ENCODE measurements at regions not wholly inside any gene's neighbourhood (a gene's known extent, or its start where the extent isn't known, plus 50 kb on each side); places are given as distances from the start of the nearest gene placed in this dataset.
"Not testable (repeated sequence)": the region's sequence is repeated elsewhere in the genome, so short reads cannot be mapped to it uniquely, and the experiment has no call there.

GRCh38 chr20:29296256-29297230 lies 1960.9 kb upstream of the DEFB115 start:
- no peak for DNase-seq

DNA sequence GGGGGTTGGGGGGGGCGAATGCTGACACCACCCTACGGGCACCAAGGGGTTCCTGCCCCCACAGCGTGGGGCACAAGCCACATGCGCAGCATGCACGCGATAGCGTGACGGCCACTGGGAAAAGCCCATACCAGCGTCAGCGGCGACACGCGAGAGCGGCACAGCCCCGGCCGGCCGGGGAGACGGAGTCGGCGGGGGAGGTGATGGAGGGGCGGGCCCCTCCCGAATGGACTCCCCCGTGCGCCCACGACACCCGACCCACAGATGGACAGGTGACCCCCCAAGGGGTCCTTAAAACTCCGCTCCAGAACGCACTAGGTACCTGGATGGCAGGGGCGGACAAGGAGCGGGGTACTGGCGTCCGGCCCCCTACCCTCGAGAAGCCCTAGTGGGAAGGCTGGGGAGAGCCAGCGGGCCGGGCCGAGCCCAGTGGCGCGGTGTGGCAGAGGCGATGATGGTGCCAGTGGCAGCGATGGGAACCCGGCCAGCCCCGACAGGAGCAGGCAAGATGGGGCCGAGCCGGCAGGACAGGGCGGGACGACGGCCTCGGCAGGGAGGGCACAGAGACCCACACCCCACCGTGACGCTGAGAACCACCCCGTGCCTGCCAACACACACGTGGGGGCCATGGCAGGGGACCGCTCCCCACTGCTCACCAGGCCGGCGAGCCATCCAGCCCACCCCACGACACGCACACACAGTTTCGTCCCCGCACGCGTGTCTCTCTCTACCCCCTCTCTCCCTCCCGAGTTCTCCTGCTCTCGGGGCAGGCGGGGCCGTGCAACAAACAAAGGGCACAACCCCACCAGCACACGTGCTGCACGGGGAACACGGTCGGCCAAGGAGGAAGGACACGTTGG lies 1959.8 kb upstream of the DEFB115 start:
- no peak for DNase-seq

DNA sequence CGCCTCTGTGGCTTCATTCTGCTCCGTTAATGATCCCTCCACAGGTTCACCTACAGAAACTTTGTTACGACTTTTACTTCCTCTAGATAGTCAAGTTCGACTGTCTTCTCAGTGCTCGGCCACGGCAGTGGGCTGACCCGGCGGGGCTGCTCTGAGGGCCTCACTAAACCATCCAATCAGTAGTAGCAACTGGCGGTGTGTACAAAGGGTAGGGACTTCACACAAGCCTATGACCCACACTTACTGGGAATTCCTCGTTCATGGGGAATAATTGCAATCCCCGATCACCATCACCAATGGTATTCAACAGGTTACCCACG lies 1959.2 kb upstream of the DEFB115 start:
- no peak for DNase-seq

- DNase-seq = peak in 1 of 2 donors; percentile 1
Observed at GRCh38 chr20:29298759-29299613, 1958.5 kb upstream of the DEFB115 start.

GRCh38 chr20:29299811-29300578 lies 1957.5 kb upstream of the DEFB115 start:
- no peak for DNase-seq

GRCh38 chr20:29300579-29301551 lies 1956.6 kb upstream of the DEFB115 start:
- no peak for DNase-seq

DNA sequence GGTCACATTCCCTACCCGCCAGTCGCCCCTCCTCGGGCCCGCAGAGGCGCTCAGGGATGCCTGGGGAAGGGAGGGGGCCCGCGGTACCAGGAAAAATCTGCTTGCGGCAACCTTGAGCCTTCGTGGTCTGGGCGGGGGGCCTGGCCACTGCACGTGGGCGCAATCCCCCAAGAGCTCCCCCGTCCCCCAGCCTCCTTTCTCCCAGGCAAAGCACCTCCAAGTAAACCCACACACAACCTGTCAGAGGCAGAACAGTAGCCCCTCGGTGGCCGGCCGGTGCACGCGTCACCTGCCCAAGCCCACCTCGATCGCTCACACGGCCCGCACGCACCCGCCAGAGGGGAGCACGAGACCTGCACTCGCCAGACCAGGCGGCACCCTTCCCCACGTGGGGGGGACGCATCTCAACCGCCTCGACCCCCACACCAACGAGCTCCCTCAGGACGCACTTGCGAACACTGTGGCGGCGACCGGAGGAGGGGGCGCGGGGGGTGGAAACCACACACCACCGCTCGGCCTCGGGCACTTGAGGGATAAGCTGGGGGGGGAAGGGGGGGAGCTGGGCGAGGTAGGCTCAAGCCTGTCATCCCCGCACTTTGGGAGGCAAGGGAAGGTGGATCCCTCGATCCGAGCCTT lies 1955.7 kb upstream of the DEFB115 start:
- no peak for DNase-seq

DNA sequence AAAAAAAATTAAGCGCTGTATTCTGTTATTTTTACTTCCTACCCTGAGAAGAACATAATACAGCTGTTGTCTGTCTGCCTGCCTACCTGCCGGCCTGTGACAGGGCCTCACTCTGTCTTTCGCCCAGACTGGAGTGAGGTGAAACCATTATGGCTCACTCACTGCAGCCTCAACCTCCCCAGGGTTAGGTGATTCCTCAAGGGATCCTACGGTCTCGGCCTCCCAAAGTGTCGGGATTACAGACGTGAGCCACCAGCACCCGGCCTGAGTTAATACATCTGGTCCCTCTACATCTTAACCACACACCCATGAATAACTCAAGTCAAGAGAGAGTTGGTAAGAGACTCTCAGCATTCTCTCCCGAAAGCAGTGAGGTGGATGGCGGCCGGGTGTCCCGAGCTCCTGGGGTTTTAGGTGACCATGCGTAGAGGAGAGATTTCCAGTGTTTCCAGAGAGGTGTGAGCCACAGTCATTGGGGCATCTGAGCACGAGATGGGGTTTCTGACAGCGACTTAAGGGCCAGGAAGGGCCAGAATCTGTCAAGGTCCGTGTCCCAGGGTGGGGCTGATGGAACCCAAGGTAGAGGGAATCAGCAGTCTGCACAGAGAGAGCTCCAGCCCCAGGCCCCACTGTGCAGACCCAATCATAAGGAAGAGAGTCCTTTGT lies 1954.4 kb upstream of the DEFB115 start:
- DNase-seq = no peak

DNA sequence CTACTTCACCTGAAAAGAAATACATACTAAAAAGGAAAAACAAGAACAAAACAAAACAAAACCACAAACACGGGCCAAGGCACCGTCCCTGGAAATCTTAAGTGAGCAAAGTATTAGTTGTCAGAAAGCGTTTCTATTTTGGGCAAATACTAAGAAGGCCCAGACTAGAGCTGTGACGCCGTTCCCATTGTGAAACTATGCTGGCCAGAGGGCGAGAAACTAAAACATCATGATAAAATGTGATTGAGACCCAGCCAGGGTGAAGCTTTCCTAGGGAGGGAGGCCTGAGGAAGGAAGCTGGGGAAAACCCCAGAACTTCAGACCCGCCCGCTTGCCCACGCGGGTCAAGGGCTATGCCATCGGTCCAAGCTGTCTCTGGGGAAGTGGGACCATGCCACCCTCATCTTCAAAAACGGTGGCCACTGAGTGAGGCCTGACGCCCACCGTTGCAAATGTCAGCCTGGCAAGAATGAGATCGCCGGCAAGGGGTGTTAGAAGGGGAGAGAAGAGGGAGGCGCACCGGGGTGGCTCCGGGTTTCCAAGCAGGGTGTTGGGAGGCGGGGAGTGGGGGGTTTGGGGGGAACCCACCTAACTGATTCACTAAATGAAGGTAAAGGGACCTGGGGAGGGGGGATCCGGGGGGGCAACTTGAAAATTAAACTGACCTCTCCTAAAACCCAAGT lies 1950.9 kb upstream of the DEFB115 start:
- no peak for DNase-seq

- DNase-seq = not testable (repeated sequence)
Observed at GRCh38 chr20:29307484-29307883, 1950.0 kb upstream of the DEFB115 start.

DNA sequence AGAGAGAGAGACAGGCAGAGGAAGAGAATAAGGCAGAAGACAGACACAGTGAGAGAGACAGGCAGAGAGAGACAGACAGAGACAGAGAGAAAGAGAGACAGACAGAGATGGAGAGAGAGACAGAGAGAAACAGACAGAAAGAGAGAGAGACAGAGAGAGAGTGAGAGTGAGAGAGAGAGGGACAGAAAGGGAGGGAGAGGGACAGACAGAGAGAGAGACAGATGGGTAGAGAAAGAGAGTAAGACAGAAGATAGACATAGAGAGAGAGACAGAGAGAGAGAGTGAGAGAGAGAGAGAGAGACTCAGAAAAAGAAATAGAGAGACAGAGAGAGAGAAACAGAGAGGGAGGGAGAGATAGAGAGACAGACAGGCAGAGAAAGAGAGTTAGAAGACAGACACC lies 1948.5 kb upstream of the DEFB115 start:
- DNase-seq = not testable (repeated sequence)

GRCh38 chr20:29309481-29309880 lies 1948.0 kb upstream of the DEFB115 start:
- DNase-seq = not testable (repeated sequence)

- DNase-seq = not testable (repeated sequence)
Observed at GRCh38 chr20:29311046-29311445, 1946.4 kb upstream of the DEFB115 start.

DNA sequence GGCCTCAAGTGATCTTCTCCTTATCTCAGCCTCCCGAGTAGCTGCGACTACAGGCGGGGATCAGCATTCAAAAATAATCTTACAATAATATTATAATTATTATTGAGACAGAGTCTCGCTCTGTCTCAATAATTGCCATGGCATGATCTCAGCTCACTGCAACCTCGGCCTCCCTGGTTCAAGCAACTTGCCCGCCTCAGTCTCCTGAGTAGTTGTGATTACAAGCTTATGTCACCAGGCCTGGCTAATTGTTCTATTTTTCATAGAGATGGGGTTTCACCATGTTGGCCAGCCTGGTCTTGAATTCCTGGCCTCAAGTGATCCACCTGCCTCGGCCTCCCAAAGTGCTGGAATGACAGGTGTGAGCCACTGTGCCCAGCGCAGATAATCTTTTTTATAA lies 1944.8 kb upstream of the DEFB115 start:
- DNase-seq = not testable (repeated sequence)

DNA sequence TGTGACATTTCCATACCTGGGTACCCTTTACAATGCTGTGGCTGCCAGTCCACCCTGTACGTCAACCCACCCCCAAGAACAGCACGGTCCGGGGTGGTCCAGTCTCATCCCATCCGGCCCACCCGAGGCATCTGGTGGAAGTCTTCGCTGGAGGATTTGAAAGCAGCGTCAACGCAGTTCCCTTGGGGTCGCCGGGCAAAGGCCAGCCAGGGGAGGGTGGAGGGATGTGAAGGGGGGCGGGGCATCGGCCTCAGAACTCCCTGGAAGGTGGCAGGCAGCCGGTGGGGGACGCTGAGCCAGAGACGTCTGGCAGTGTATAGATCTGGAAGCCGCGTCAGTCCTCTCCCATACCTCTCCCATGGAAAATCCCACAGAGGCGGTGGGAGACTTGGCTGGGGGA lies 1944.0 kb upstream of the DEFB115 start:
- DNase-seq = no peak

DNA sequence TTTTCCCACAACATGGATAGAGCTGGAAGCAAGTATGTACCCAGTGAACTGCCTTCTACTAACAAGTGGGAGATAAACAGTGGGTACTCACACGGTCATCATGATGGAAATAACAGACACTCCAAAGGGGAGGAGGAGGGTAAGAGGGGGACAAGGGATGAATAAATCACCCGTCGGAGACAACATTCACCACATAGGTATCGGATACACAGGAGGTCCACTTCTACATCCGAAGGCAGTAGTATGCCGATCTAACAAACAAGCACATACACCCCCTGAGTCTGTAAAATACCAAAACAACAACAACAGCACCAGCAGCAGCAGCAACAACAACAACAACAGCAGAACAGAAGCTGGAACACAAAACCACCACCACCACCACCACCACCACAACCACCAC lies 1943.2 kb upstream of the DEFB115 start:
- no peak for DNase-seq

DNA sequence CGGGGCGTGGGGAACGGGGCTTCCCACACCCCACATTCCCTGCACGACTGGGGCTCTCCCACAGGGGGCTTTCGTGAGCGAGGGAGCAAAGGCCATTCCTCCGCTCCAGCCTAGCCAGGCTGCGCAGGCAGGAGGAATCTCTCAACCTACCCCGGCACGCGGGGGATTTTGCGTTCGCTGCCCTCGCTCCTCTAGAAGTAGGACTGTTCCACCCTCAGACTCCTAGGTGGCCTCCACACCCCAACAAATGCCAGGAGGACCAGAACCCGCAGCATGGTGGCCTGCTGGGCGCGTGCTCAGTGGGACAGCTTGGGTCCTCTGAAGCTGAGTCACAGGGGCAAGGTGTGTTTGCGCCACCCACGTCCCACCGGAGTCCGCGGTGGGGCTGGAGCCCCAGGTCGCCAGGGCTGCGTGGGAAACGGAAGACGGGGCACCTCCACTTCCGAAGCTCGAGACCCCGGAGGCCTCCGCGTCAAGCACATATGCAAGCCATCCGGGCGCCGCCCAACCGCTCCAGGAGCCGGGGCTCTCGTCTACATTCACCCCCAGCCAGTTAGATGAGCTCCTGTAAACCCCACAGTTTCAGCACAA lies 1938.5 kb upstream of the DEFB115 start:
- no peak for DNase-seq

- no peak for DNase-seq
Observed at GRCh38 chr20:29319725-29320124, 1937.7 kb upstream of the DEFB115 start.
